ENCODE measurements at regions not wholly inside any gene's neighbourhood (a gene's known extent, or its start where the extent isn't known, plus 50 kb on each side); places are given as distances from the start of the nearest gene placed in this dataset.
"Not testable (repeated sequence)": the region's sequence is repeated elsewhere in the genome, so short reads cannot be mapped to it uniquely, and the experiment has no call there.

DNA sequence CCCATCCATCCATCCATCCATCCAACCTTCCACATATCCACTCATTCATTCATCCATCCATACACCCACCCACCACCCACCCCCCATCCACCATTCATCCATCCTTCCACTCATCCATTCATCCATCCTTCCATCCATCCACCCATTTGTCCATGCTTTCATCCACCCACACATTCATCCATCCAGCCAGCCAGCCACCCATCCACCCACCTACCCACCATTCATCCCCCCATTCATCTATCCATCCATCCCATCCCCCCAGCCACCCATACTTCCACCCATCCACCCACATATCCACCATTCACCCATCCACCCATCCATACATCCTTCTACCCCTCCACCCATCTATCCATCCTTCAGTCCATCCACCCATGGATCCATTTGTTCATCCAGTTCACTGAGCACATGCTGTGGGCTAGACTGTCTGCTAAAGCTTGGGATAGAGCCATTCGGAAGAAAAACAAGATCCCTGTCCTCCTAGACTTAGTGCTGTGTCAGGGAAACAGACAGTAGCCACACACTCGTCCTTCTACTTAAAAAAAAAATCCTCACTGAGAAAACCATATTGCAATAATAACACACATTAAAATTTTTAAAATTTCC, 377.5 kb downstream of the ADGRD1 start:
- DNase-seq (ENCODE audit: low spot score), result no peak
- no peak for TF ChIP-seq CTCF (IDR thresholded peaks at IDR 0.05; ENCODE audit: extremely low read depth, missing control alignments)

DNA sequence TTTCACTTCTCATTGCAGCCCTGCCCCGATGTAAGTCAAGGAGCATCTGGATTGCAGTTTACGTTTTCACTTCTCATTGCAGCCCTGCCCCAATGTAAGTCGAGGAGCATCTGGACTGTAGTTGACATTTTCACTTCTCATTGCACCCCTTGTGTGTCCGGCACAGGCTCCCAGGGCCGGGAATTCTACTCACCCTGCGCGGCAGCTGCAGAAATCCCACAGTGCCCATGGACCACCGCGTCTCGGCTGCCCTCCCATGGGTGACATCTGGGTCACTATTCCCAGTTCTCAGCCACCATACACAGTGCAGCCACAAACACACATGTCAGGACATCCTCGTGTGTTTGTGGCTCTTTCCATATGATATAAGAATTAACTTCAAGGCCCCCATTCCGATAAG, 378.5 kb downstream of the ADGRD1 start:
- no peak for DNase-seq (ENCODE audit: low spot score)
- TF ChIP-seq CTCF (IDR thresholded peaks at IDR 0.05; ENCODE audit: extremely low read depth, missing control alignments), result no peak

GRCh38 chr12:131333136-131333535, 377.8 kb upstream of the SFSWAP start:
- no peak for TF ChIP-seq CTCF (IDR thresholded peaks at IDR 0.05; ENCODE audit: extremely low read depth, missing control alignments)
- no peak for DNase-seq (ENCODE audit: low spot score)

DNA sequence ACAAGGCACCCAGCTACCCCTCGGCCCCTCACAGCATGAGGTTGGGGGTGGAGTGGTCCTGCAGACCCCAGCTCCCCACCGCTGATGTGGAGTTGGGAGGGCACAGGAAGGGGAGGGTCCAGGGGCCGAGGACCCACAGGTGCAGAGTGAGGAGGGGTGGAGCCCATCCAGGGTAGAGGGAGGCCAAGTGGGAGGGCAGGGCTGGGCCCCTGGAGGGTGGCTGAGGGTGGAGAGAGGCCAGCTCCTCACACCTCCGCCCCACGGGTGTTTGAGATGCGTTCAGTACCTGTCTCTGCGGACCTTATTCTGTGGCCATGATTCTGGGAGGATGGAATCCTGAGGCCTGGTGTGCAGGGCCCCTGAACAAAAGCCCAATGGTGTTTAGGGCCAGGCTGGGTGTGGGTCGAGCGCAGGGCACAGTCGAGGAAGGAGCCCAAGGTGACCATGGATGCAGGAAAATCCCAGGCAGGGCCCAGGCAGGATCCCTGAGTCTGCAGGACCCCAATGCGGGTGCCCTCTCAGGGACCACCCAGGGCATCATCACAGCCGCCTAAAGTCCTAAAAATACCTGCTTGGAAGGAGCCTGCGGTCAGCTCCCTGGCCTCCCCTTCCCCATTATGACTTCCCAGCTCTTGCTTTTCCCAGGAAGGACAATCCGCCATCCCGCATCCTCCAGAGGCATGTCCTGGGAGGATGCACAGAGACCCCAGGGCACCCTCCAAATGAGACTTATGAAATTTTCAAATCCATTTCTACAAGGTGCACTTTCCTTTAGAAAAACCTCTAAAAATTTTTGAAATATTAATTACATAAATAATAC, 377.1 kb upstream of the SFSWAP start:
- no peak for DNase-seq (ENCODE audit: low spot score)
- TF ChIP-seq CTCF (IDR thresholded peaks at IDR 0.05; ENCODE audit: extremely low read depth, missing control alignments), result no peak

GRCh38 chr12:131334835-131335234, 376.1 kb upstream of the SFSWAP start:
- no peak for DNase-seq (ENCODE audit: low spot score)
- TF ChIP-seq CTCF (IDR thresholded peaks at IDR 0.05; ENCODE audit: extremely low read depth, missing control alignments), result no peak

GRCh38 chr12:131335456-131335855, 375.4 kb upstream of the SFSWAP start:
- no peak for DNase-seq (ENCODE audit: low spot score)
- TF ChIP-seq CTCF (IDR thresholded peaks at IDR 0.05; ENCODE audit: extremely low read depth, missing control alignments), result no peak

DNA sequence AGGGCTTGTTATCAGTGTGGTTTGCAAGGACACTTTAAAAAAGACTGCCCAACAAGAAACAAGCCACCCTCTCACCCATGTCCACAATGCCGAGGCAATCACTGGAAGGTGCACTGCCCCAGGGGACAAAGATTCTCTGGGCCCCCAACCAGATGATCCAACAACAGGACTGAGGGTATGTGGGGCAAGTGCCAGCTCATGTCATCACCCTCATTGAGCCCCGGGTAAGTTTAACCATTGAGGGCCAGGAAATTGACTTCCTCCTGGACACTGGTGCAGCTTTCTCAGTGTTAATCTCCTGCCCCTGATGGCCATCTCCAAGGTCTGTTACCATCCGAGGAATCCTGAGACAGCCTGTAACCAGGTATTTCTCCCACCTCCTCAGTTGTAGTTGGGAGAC, 373.0 kb upstream of the SFSWAP start:
- not testable (repeated sequence) for DNase-seq (ENCODE audit: low spot score)

All from GM20000 (cell line).